B cell (primary cell): ENCODE measurements at regions not wholly inside any gene's neighbourhood (a gene's known extent, or its start where the extent isn't known, plus 50 kb on each side); places are given as distances from the start of the nearest gene placed in this dataset.

Experiments
- ATAC-seq: fragments of 200-7000 bp; cut with Tn5 transposase; one replicate; pipeline ENCODE4 v1.10.0; 2021; ENCODE audit warnings: low read depth, mild to moderate bottlenecking, moderate number of reproducible peaks, moderate library complexity
- CTCF ChIA-PET: fragments of 350-600 bp; sonication (Branson Sonifier 250); formaldehyde crosslinking; loops from one replicate; lab custom pipeline; 2021; ENCODE audit warnings: antibody characterized with exemption, inconsistent platforms; lab: Charles Lee
- POLR2A ChIA-PET: fragments of 350-600 bp; sonication (Branson Sonifier 250); formaldehyde crosslinking; loops from one replicate; lab custom pipeline; 2021; ENCODE audit warnings: antibody characterized with exemption; lab: Charles Lee
- DNase-seq: peaks from one replicate; pipeline ENCODE4 v3.0.0; 2013
- H2AFZ ChIP-seq: 2 replicates; pipeline ENCODE4 v1.6.1; 2012; ENCODE audit warnings: mild to moderate bottlenecking, low read depth, low read length; ENCODE audit not compliant: insufficient read depth, poor library complexity, severe bottlenecking
- H3K27ac ChIP-seq, 2 donors: 1 replicate in 1 of 2; 2 replicates in 1 of 2; pipeline ENCODE4 v1.5.1; 2012 to 2013; ENCODE audit warnings: low read length in 2 of 2, mild to moderate bottlenecking in 2 of 2, moderate library complexity in 1 of 2
- H3K27me3 ChIP-seq, 4 experiments: fragments of 200-600 bp in 1 of 4; sonication (generic) in 1 of 4; replicated peaks in 1 of 4; 1 replicate in 2 of 4; 2 replicates in 2 of 4; pipeline versions ENCODE4 v1.6.1 to v1.7.0; 2013 to 2016; ENCODE audit warnings: low read length in 3 of 4, mild to moderate bottlenecking in 2 of 4, mixed read lengths in 1 of 4, moderate library complexity in 1 of 4; ENCODE audit not compliant: insufficient read depth in 4 of 4, control insufficient read depth in 3 of 4; ENCODE audit errors: control extremely low read depth in 1 of 4
- H3K36me3 ChIP-seq, 2 experiments: replicated peaks in 1 of 2; 1 replicate in 1 of 2; 2 replicates in 1 of 2; pipeline versions ENCODE4 v1.6.1 to v1.7.1; 2013; ENCODE audit warnings: low read length in 1 of 2; ENCODE audit not compliant: insufficient read depth in 2 of 2, control insufficient read depth in 1 of 2; ENCODE audit errors: control extremely low read depth in 1 of 2, extremely low read depth in 1 of 2
- H3K4me1 ChIP-seq, 2 donors: fragments of 200-600 bp in 1 of 2; sonication (generic) in 1 of 2; 1 replicate in 1 of 2; 2 replicates in 1 of 2; pipeline versions ENCODE4 v1.5.1 to v1.6.1; 2013 to 2017; ENCODE audit warnings: low read length in 2 of 2; ENCODE audit not compliant: control insufficient read depth in 2 of 2, insufficient read depth in 2 of 2
- H3K4me2 ChIP-seq: replicated peaks from 2 replicates; pipeline ENCODE3; 2012; ENCODE audit warnings: mild to moderate bottlenecking, low read depth, low read length; ENCODE audit not compliant: poor library complexity, severe bottlenecking
- H3K4me3 ChIP-seq, 5 experiments: fragments of 200-600 bp in 1 of 5; sonication (generic) in 1 of 5; 1 replicate in 3 of 5; 2 replicates in 2 of 5; pipeline versions ENCODE4 v1.5.1 to v1.7.0; 2011 to 2016; ENCODE audit warnings: low read length in 4 of 5, mild to moderate bottlenecking in 4 of 5, low read depth in 2 of 5, control low read depth in 1 of 5, moderate library complexity in 1 of 5; ENCODE audit not compliant: insufficient read depth in 1 of 5; ENCODE audit errors: control extremely low read depth in 1 of 5, extremely low read depth in 1 of 5
- H3K79me2 ChIP-seq: fragments of 200-600 bp; sonication (generic); one replicate; pipeline ENCODE4 v1.6.0; 2016; ENCODE audit warnings: low read length; ENCODE audit not compliant: control insufficient read depth, insufficient read depth
- H3K9ac ChIP-seq: fragments of 200-600 bp; sonication (generic); 2 replicates; pipeline ENCODE4 v1.6.1; 2017; ENCODE audit warnings: mild to moderate bottlenecking, low read length, moderate library complexity
- H3K9me3 ChIP-seq, 3 donors: one replicate each; pipeline versions ENCODE4 v1.6.1 to v1.7.1; 2013; ENCODE audit warnings: low read length in 2 of 3; ENCODE audit not compliant: control insufficient read depth in 2 of 3, insufficient read depth in 1 of 3; ENCODE audit errors: control extremely low read depth in 1 of 3
- H4K20me1 ChIP-seq: 2 replicates; pipeline ENCODE4 v1.6.0; 2012; ENCODE audit warnings: mild to moderate bottlenecking, low read length; ENCODE audit not compliant: insufficient read depth, control insufficient read depth, poor library complexity, severe bottlenecking
- H3K27ac Mint-ChIP-seq: one replicate; pipeline ENCODE4 v1.8.0; 2021; ENCODE audit warnings: mixed read lengths
- H3K27me3 Mint-ChIP-seq: one replicate; pipeline ENCODE4 v1.8.0; 2021; ENCODE audit warnings: mixed read lengths
- H3K4me1 Mint-ChIP-seq: one replicate; pipeline ENCODE4 v1.8.0; 2021; ENCODE audit warnings: mixed read lengths
- H3K4me3 Mint-ChIP-seq: one replicate; pipeline ENCODE4 v1.8.0; 2021; ENCODE audit warnings: mixed read lengths
- H3K9me3 Mint-ChIP-seq: one replicate; pipeline ENCODE4 v1.8.0; 2022; ENCODE audit warnings: mixed read lengths; ENCODE audit not compliant: insufficient read depth
- EZH2 ChIP-seq: IDR thresholded peaks from 2 replicates; pipeline ENCODE4 v1.6.1; 2012; ENCODE audit warnings: borderline replicate concordance, low read depth, mild to moderate bottlenecking, moderate library complexity, low read length; ENCODE audit not compliant: insufficient read depth, poor library complexity, severe bottlenecking
- WGBS: methylation state at CpG from one replicate; pipeline ENCODE4 v1.1.5; 2013; ENCODE audit warnings: missing lambda C conversion rate; ENCODE audit not compliant: insufficient coverage; 5-methylcytosine and 5-hydroxymethylcytosine counted together
- intact Hi-C: fragments of 100-400 bp; cut with micrococcal nuclease; formaldehyde crosslinking; loops from one replicate; pipeline ENCODE4 v1.10.0; 2022
- TF ChIP-seq, protein P1 (sequence below): fragments of 200-600 bp; IDR thresholded peaks from one replicate; pipeline ENCODE4 v1.8.0; 2022; ENCODE audit warnings: antibody characterized with exemption, mild to moderate bottlenecking

DNA sequence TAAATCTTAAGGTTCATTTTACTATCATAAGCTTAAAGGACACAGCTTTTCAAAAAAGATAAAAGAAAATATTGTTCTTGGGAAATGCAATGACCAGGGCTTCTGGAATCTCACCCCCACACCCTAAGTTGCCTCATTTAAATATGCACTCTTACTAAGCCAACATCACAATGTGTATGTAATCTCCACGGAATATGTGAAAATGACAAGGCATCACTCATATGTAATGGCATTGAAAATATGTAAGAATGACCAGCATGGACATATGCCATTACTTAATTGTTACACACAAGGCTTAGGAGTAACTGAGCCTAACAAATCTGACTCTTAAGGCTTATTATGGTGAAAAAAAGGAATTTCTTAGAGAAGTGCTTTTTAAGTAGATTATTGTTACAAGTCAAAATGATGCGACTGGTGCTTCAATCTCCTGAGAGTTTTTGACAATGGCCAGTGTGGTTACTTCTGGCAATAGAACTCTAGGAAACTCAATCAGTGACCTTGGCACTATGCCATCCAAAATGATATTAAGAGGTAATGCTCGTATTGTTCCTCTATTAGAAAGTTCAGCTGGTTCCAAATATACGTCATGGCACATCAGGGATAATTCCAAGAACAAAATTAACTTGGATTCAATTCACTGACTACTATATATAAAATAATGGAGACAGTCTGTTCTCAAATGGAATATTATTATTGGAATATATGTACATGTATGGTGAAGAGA, 290.0 kb upstream of the PLSCR5 start:
- Histone ChIP-seq H3K9ac (no peak overlapping the region), H3K27me3 (no peaks in the 10 kb centered on the region), H3K36me3 (no peaks in the 10 kb centered on the region), H3K4me3 (no peak overlapping the region), H3K4me1 (no peaks in the 10 kb centered on the region), H4K20me1 (no peaks in the 10 kb centered on the region), H3K27ac (no peak overlapping the region), H3K4me2 (no peak overlapping the region), H3K79me2 (no peaks in the 10 kb centered on the region), H3K9me3 (no peaks in the 10 kb centered on the region), H2AFZ (no peak overlapping the region)
- WGBS: 80% methylated on average over 1 of the region's 4 CpGs
- Mint-ChIP-seq H3K27ac (no peak overlapping the region), H3K4me3 (no peak overlapping the region), H3K27me3 (no peaks in the 10 kb centered on the region), H3K4me1 (no peaks in the 10 kb centered on the region), H3K9me3 (peaks cover 6% of the 10 kb centered on the region)
- ChIA-PET POLR2A (no interaction called here), CTCF (no interaction called here)
- no peak for ATAC-seq
- TF ChIP-seq, protein P1, sequence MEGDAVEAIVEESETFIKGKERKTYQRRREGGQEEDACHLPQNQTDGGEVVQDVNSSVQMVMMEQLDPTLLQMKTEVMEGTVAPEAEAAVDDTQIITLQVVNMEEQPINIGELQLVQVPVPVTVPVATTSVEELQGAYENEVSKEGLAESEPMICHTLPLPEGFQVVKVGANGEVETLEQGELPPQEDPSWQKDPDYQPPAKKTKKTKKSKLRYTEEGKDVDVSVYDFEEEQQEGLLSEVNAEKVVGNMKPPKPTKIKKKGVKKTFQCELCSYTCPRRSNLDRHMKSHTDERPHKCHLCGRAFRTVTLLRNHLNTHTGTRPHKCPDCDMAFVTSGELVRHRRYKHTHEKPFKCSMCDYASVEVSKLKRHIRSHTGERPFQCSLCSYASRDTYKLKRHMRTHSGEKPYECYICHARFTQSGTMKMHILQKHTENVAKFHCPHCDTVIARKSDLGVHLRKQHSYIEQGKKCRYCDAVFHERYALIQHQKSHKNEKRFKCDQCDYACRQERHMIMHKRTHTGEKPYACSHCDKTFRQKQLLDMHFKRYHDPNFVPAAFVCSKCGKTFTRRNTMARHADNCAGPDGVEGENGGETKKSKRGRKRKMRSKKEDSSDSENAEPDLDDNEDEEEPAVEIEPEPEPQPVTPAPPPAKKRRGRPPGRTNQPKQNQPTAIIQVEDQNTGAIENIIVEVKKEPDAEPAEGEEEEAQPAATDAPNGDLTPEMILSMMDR: no peak
- no peak for TF ChIP-seq EZH2
- DNase-seq: no peak
- intact Hi-C loops: no loop called here

DNA sequence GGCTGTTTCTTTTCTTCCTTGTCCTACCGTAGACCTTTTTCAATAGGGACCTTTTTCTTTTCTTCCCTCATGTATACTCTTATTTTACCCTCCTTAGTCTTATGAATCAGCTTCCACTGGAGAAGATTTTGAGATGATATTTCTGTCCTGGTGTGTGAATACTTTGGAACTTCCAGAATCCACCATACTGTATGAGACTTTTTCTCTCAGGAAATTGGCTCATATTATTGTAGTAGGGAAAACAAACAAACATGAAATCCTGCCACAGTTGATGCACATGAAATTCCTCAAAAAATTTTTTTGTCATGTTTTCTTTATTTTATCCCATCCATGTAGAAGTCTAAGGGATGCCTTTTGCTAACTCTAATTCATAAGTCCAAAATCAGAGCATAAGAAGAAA, 289.3 kb upstream of the PLSCR5 start:
- H3K4me1 ChIP-seq: no peaks in the 10 kb centered on the region
- H3K9me3 ChIP-seq: no peaks in the 10 kb centered on the region
- TF ChIP-seq, protein P1: no peak
- no peak for TF ChIP-seq EZH2
- no peak overlapping the region for H3K27ac ChIP-seq
- no peak overlapping the region for H3K4me2 ChIP-seq
- H3K79me2 ChIP-seq: no peaks in the 10 kb centered on the region
- peaks cover 6% of the 10 kb centered on the region for H3K9me3 Mint-ChIP-seq
- H3K4me1 Mint-ChIP-seq: no peaks in the 10 kb centered on the region
- no peak overlapping the region for H3K4me3 ChIP-seq
- H3K27me3 ChIP-seq: no peaks in the 10 kb centered on the region
- no peak overlapping the region for H3K4me3 Mint-ChIP-seq
- ChIA-PET POLR2A (no interaction called here), CTCF (no interaction called here)
- no peak overlapping the region for H3K9ac ChIP-seq
- DNase-seq (no peak), ATAC-seq (no peak)
- H3K27me3 Mint-ChIP-seq: no peaks in the 10 kb centered on the region
- intact Hi-C loops: no loop called here
- WGBS: no CpG with 5 or more reads among the region's 1 CpG
- H4K20me1 ChIP-seq: no peaks in the 10 kb centered on the region
- no peak overlapping the region for H3K27ac Mint-ChIP-seq
- no peak overlapping the region for H2AFZ ChIP-seq
- H3K36me3 ChIP-seq: no peaks in the 10 kb centered on the region
